GM04504 (cell line): ENCODE measurements at regions not wholly inside any gene's neighbourhood (a gene's known extent, or its start where the extent isn't known, plus 50 kb on each side); places are given as distances from the start of the nearest gene placed in this dataset.
"Not testable (repeated sequence)": the region's sequence is repeated elsewhere in the genome, so short reads cannot be mapped to it uniquely, and the experiment has no call there.

Experiments
- DNase-seq: peaks from one replicate; pipeline ENCODE4 v3.0.0-alpha.2; 2012; ENCODE audit warnings: low read depth

DNA sequence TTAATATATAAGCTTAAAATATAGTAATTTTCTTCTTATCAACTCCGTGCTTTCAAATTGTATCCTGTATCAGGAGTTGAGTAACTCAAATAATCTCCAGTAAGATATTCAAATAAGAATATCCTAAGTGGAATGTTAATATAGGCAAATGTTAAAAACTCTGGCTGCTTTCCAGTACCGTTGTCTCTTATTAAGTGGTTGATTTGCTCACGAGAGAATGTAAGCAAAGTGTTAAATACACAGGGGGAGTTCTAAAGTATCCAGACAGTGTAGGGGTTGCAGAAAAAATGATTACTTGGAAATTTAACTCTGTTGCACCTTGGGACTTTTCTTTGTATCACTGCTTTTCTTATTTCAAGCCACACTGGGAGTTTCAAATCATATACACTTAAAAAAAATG is 478.9 kb upstream of the TBL1XR1 start:
- no peak for DNase-seq

DNA sequence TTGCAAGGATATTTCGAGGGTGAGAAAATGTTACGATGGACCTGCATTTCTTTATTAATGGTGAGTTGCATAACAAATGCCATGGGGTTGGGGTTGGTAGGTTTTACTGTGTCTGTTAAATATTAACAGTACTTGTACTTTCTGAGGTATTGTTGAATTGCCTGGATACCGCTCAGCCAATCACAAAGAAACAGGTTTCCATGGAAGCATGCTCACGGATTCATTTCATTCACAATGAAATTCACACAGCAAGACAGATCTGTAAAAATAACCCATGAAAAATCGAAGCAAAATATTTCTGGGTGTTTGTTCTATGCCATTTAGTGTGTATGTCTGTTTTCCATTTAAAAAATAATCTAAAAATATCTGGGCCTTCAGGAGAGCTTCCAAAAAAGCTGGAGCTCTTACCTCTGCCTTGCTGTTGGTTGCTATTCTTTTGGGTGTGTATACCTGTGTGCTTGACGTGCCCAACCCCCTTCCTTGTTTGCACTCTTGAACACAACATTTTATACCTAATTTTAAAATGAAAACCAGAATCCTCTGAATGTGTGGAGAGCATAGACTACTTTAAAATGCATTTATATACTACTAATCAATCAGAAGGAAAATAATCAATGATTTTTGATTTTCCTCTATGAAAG is 479.8 kb upstream of the TBL1XR1 start:
- no peak for DNase-seq

DNA sequence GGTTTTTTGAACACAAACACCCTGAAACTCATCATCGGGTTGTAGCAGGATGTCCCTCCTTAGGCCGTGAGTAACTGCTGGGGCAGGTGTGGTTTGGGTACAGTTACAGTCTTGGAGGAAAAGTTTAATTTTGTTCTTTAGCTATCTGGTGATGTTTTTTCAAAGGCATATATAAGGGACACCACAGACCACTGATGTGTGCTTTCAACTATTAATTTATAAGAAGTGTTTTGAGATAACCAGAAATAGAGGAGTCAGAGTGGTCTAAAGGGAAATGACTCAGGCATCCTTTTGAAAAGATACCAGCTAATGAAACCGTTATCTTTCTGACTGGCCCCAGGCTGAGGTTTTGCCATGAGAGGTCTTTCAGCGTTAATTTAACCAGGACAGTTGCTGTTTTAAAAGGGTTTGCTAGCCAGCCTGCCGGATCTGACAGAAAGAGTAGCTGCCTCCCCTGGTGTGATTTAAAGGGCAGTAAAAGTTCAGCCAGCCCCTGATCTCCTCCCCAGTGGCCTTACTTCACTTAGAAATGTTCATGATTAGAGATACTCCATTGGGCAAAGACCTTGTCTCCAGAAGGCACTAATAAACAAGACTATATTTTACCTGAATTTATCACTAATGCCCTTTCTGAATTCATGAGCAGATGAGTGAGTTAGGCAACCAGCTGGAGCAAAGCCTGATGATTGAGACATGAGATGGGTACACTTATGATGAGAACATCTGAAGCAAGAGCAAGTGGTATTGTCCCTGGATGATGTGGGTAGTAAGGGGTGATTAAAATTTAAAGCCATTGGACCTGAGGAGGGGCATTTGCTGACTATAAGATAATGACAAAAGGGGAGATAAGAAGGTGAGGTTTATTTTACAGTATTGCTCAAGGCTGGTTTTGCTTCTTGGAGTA is 482.5 kb upstream of the TBL1XR1 start:
- DNase-seq: peak; percentile 24

DNA sequence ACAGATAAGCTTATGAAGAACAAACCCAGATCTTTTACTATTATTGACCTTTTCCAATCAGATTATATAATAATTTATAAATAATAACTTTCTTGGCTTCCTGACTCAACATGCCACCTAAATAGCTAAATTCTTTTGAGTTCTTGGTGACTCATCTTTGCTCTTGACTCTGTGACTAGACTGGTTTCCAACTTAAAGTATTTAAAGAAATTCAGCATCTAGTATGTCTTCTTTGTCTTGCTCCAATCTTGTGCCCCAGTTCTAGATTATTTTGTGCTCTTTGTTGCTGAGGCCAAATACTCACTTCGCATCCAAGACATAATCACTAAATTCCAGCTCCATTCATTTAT is 483.2 kb upstream of the TBL1XR1 start:
- no peak for DNase-seq

DNA sequence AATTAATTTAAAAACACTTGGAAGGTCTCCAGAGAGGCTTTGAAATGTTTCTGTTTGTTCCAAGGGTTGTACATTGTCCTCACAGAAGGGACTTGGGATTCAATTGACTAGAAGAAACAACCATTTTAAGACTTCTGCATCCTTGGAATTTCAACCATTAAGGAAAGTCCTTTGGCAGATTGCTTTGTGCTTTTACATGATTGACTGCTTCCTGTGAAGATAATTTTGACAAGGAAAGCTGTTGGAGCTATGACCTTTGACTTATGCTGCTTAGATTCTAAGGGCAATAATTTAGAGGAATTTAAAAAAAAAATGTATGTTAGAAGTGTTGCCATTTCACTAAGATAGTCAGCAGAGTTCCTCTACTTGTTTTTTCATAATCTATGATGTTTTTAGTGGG is 483.9 kb upstream of the TBL1XR1 start:
- no peak for DNase-seq

DNA sequence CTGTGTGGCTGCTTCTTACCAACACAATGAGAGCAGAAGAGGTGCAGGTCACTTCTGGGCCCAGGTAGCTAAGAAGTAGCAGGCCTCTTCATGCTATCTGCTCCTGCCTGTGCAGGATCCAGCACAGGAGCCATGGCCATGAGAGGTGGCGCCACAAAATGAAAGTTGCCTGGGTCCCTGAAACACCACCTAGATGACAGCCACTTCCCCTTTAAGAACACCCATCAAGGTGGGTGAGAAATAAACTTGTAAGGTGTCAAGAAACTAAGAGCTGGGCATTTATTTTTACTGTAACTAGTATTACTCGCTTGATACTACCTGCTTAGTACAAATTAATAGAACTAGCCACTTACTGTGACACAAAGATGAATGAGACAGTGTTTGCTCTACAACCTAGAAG is 484.6 kb upstream of the TBL1XR1 start:
- no peak for DNase-seq

DNA sequence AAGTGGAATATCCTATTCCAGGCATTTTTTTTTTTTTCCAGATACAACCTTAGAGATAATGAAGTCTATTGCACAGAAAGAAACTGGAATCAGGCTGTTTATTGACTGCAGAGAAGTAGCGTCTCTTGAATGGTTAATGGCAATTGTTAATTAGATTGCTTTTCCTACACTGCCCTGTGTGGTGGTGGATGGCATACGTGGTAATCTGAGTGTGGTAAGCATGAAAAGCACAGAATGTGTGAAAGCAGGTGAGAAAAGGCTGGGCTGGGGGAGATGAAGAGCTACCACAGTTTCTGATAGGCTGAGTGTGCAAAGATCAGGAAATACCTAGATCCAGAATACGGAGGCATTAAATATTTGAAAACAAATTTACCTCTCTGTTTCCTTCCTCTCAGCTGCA is 486.3 kb upstream of the TBL1XR1 start:
- DNase-seq: no peak

DNA sequence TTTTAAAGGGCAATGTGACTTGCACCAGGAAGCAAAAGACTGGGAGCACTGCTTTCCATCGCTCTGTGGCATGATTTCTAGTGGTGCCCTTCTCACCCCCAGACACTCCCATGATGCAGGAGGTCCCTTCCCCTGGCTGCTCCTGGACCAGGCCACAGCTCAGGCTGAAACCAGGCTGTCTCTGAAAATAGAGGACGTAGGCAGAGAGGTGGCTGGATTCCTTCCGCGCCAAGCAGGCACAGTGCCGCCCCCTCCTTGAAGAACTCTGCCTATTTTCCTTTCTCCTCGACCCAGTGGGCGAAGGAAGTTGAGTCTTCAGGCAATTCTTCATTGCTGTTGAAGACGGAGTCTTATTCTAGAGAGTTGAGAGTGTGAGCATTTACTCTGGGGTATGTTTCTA is 489.4 kb upstream of the TBL1XR1 start:
- DNase-seq: no peak

DNA sequence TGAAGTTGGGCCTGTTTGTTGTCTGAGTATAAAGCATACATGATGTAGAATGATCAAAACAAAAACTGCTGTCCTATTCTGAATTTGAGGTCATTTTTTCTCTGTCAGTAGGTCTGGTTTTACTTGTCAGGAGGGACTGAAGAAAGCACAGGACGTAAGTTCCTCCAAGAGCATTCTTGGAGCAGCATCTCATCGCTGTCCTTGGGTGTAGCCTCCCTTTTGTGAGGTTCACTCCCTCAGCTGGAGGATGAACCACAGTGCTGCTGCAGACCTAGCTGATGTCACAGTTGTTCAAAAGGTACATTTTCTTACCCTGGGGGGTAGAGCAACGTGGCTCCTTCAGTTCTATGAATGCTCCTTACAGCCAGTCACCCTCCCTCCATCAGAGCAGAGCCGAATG is 490.0 kb upstream of the TBL1XR1 start:
- no peak for DNase-seq

DNA sequence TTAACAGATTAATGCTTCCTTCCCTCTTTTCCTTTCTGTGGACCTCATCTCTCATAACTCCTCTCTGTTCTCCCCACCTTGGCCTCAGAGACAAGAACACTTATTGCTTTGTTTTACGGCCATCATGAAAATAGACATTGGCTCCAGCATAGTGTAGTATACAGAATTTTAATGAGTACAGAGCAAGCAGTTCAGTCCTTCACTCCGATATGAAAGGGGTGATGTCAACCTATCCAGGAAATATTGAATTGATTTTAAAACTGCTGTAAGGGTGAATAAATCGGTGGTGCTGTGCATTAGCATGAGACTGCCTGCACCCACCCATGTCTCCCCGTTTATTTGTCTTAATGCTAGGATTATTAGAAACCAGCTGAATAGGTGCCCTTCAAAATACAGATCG is 490.9 kb upstream of the TBL1XR1 start:
- no peak for DNase-seq

DNA sequence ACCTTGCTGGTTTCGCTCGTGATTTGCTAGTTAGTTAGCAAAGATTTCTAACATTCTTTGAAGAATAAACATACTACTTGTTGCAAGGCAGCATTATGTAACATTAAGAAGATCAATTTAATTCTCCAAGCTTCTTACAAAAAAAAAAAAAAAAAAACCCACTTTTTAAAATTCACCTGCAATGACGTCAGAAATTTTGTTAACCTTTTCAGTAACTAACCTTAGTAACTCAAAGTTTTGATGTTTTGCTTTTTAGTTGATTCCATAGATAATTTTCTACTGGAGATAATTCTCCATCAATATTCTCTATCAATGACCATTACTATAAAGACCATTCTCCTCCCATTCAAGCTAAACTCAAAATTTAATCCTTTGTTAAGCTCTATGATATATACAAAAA is 491.8 kb upstream of the TBL1XR1 start:
- DNase-seq: no peak

DNA sequence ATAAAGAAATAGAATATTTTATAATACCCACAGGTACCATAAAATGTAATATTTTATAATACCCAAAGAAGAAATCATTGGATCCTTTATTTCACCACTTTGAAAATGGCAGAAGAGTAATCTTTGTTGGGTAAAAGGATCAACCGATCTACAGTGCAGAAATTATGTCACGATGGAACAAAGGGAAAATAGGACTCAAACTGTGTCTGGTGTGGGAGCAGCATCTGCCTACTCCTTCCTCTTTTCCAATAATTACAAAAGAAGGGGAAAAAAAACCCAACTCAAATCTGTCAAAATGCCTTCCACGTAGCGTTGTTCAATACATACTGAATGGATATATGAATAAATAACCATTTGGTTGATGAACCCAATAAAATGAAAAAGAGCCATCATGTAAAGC is 492.6 kb upstream of the TBL1XR1 start:
- DNase-seq: no peak

DNA sequence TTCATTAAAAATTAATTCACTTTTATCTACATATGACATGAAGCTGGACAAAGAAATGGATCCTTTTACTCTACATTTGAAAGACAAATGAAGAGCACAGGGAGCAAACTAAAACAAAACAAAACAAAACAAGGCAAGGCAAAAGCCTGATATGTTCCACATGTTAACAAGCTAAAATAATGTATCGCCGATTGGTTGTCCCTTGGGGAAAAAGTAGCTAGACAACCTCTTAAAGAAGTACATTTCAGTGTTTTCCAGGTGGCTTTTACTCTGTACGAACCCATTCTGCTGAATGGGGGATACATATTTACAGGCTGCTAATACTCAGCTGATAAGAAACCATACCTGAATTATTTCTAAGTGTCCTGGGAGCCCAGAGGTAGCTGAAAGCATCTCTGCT is 493.0 kb upstream of the TBL1XR1 start:
- DNase-seq: no peak

DNA sequence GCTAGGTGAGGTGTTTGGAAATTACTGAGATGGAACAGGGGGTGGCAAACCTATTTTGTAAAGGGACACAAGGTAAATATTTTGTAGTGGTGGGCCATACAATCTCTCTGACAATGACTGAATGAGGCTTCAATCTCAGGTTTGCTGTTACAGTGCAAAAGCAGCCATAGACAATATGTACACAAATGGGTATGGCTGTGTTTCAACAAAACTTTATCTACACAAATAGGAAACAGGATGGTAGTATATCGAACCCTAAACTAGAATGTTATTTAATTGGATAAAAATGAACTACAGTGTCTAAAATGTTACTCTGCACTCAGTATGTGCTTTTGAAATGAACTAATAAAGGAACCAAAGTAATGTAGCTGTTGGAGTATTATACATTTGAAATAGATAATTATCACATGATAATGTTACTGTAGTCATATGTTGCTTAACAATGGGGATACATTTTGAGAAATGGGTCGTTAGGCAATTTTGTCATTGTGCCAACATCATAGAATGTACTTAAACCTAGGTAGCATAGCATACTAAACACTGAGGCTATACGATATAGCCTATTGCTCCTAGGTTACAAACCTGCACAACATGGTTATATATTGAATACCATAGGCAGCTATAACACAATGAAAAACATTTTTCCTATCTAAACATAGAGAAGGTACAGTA is 495.2 kb upstream of the TBL1XR1 start:
- no peak for DNase-seq

DNA sequence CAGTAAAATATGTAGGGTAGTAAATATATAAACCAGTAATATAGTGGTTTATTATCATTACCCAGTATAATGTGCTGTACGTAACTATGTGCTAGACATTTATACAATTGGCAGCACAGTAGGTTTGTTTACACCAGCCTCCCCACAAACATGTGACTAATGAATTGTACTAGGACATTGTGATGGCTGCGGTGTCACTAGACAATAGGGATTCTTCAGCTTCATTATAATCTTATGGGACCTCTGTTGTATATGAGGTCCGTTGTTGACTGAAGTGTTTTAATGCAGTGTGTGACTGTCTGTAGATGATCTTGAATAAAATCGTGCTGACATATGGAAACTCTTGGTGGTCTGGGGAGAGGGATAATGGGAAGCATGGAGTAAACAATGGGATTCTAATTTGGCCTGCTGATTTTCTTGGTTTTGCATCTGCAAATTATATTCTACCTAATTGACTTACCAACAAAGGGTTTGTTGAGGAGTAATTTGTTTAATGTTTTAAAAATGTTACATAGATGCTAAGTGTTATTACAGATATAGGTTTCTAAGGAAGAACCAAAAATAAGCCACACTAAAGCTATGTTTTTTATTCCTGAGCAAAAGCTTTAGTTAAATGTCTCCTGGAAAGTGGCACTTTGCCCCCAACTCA is 496.5 kb upstream of the TBL1XR1 start:
- no peak for DNase-seq

DNA sequence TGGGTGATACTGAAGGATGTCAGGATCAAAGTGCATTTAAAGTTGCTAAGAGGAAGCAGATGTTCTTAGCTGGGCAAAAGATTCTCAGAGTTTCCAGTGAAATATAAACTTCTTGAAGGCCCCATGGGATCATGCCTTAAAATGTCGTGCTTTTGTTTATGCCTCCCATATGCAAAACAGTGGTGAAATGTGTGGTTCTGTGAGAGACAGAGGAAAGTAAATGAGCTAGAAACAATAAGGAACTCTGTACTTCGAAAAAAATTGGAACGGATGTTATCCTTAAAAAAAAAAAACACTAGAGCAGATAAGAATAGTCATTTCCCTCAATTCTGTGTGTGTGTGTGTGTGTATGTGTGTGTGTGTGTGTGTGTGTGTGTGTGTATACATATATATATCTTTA is 497.0 kb upstream of the TBL1XR1 start:
- DNase-seq: peak; percentile 65

DNA sequence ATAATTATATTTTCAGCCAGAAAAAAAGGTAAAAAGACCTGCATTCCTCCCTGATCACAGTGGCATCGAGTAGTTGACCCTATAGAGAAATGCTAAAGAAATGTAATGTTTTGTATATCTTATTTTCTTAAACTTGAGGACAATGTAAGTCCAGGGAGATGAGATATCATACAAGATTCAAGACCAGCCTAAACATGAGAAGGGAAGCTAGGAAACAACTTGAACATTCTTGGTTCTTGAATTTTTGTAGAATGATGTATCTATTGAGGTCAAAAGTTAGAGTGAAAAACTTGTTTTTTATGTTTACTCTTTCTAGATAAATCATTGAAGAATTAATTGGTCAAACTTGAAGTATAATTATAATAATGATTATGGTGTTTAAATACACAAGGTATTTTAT is 497.7 kb upstream of the TBL1XR1 start:
- DNase-seq: no peak

DNA sequence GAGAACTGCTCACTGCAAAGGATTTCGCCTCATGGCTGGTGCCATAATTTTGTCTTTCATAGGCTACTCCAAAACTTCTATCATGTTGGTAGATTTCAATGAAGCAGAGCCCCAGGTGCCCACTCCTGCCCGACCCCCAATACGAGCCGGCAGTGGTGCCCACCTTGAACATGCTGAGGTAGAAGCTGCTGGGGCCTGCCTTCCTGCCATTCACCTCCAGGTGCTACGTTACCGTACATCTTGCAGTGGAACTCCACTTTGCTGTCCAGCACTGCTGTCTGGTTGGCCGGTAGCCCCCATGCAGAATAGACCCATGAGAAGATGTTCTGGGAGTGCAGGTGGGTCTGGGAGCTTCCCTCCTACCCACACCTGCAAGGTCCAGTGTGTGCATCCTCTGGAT is 502.8 kb upstream of the TBL1XR1 start:
- no peak for DNase-seq

DNA sequence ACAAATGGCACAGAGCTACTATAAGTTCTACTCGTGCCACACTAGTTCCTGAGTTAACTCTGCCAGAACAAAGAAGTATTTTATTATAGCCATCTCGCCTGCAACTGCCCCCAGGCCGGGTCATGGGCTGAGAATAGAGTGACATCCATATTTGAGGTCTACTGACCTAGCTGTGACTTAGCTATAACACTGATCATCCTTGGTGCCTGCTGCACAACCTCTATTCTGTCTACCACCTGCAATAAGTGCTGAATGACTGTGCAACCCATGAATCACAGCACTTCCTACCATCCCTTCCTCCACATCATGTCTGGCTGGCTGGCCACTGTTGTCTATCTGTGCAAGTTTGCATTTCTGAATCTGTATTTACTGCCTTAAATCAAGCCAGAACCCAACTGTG is 506.5 kb upstream of the TBL1XR1 start:
- no peak for DNase-seq

DNA sequence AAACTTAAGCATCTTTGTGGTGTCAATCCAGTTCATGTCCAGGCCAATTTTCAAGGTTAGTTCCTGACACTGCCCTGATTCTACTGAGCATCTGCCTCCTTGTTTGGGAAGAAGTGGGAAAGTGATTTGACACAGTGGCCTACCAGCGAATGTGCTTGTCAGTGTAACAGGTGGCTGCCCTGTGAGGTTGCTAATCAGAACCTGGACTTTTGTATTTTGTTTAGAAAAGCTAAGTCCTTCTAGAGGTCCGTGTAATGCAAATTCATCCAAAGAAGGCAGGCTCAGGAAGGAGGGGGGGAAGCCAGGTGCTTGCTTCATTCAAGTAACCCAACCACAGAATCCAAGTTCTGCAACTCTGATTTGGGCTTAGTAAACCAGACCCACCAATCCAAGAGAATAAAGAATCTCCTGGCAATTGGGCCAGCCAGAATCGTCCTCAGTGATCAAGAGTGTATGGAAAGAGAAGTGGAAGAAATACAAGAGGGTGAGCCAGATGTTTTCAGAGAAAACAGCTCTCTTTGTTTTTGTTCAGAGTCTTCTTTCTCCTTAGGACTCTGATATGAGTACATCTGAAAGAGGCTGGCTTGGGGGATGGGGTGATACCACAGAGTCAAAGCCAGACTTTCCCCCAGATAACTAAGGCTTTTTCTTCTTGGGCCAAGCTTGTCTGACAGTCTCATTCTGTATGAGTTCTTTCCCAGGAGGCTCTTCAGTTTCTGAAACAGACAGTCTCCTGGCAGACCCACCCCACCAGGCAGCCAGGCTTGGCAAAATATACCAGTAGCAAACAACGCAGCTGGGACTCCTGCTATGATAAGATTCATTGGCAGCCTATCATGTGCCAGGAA is 508.9 kb upstream of the TBL1XR1 start:
- no peak for DNase-seq

DNA sequence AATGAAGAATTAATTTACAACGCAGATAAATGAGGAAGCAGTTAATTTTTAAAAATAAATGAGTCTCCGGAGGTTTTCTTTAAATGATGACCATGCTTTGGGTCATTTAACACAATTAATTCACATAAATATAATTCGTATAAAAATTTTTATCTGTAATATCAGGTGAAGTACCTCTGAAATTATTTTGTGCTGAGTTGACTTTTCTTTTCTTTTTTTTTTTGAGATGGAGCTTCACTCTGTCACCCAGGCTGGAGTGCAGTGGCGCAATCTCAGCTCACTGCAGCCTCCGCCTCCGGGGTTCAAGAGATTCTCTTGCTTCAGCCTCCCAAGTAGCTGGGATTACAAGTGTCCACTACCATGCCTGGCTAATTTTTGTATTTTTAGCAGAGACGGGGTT is 512.2 kb upstream of the TBL1XR1 start:
- DNase-seq: not testable (repeated sequence)

DNA sequence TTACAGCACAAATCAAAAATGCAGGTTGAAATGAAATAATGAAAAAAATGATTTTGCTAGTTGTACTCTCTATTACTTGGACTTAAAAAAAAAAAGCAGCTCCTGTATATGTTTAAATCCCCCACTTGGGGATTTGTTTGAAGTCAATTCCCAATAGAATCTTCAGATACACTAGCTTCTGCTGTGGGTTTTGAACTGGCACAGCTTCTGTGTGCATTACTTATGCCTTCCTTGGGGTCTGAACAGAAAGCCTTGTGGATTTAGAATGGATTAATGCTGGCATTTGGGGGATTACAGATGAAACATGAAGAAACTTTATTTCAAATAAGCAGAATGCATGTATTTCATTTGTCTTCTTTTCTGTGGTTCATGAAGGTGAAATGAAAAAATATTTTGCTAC is 513.2 kb upstream of the TBL1XR1 start:
- DNase-seq: no peak
